Hepatocyte (in vitro differentiated cells): ENCODE measurements at regions not wholly inside any gene's neighbourhood (a gene's known extent, or its start where the extent isn't known, plus 50 kb on each side); places are given as distances from the start of the nearest gene placed in this dataset.

ENCODE experiments used
- DNase-seq: peaks from one replicate; pipeline ENCODE4 v3.0.0-alpha.2; 2016; ENCODE audit warnings: low spot score
- H2AFZ ChIP-seq: fragments of 200-600 bp; sonication (generic); 2 replicates; pipeline ENCODE4 v1.6.0; 2016; ENCODE audit warnings: antibody characterized with exemption, mild to moderate bottlenecking
- H3K27ac ChIP-seq: fragments of 200-600 bp; sonication (generic); 2 replicates; pipeline ENCODE4 v1.5.1; 2016; ENCODE audit warnings: mild to moderate bottlenecking
- H3K27me3 ChIP-seq: fragments of 200-600 bp; sonication (generic); 2 replicates; pipeline ENCODE4 v1.6.1; 2016
- H3K36me3 ChIP-seq: fragments of 200-600 bp; sonication (generic); replicated peaks from 2 replicates; pipeline ENCODE4 v1.5.1; 2016; ENCODE audit warnings: low read depth; ENCODE audit not compliant: insufficient read depth
- H3K4me1 ChIP-seq: fragments of 200-600 bp; sonication (generic); 2 replicates; pipeline ENCODE4 v1.5.1; 2016; ENCODE audit warnings: mild to moderate bottlenecking, moderate library complexity; ENCODE audit not compliant: insufficient read depth
- H3K4me2 ChIP-seq: fragments of 200-600 bp; sonication (generic); 2 replicates; pipeline ENCODE4 v1.6.0; 2016
- H3K4me3 ChIP-seq: fragments of 200-600 bp; sonication (generic); 2 replicates; pipeline ENCODE4 v1.5.1; 2016; ENCODE audit warnings: mild to moderate bottlenecking
- H3K79me2 ChIP-seq: fragments of 200-600 bp; sonication (generic); 2 replicates; pipeline ENCODE4 v1.6.0; 2017; ENCODE audit warnings: mild to moderate bottlenecking
- H3K9me2 ChIP-seq: fragments of 200-600 bp; sonication (generic); replicated peaks from 2 replicates; pipeline ENCODE4 v1.6.0; 2017; ENCODE audit warnings: mild to moderate bottlenecking; ENCODE audit not compliant: insufficient read depth
- H3K9me3 ChIP-seq: fragments of 200-600 bp; sonication (generic); 2 replicates; pipeline ENCODE4 v1.5.1; 2016; ENCODE audit warnings: low read depth, mild to moderate bottlenecking
- H4K20me1 ChIP-seq: fragments of 200-600 bp; sonication (generic); 2 replicates; pipeline ENCODE4 v1.6.0; 2016; ENCODE audit warnings: mild to moderate bottlenecking; ENCODE audit not compliant: insufficient read depth, poor library complexity, severe bottlenecking
- EZH2phosphoT487 ChIP-seq: fragments of 200-600 bp; sonication (generic); IDR thresholded peaks from one replicate; pipeline ENCODE4 v1.6.1; 2018; ENCODE audit warnings: antibody characterized with exemption, mild to moderate bottlenecking, low read depth, moderate library complexity; ENCODE audit not compliant: unreplicated experiment, severe bottlenecking
- WGBS: methylation state at CpG from one replicate; pipeline ENCODE4 v1.1.6; 2016; ENCODE audit warnings: low lambda C conversion rate; ENCODE audit errors: missing lambda C conversion rate; 5-methylcytosine and 5-hydroxymethylcytosine counted together

- no peak for TF ChIP-seq EZH2phosphoT487
- WGBS: 46% methylated on average over 6 of the region's 6 CpGs
- no peaks in the 10 kb centered on the region for H3K9me2 ChIP-seq
- H3K4me2 ChIP-seq: no peak overlapping the region
- no peaks in the 10 kb centered on the region for H3K36me3 ChIP-seq
- H3K4me3 ChIP-seq: no peak overlapping the region
- H2AFZ ChIP-seq: no peak overlapping the region
- H3K27me3 ChIP-seq: no peaks in the 10 kb centered on the region
- H3K79me2 ChIP-seq: no peaks in the 10 kb centered on the region
- H4K20me1 ChIP-seq: no peaks in the 10 kb centered on the region
- no peak overlapping the region for H3K27ac ChIP-seq
- H3K9me3 ChIP-seq: no peaks in the 10 kb centered on the region
- DNase-seq: no peak
- no peaks in the 10 kb centered on the region for H3K4me1 ChIP-seq
Observed at GRCh38 chr16:81148277-81148676, 52.1 kb upstream of the GCSH start.
